ENCODE measurements at regions not wholly inside any gene's neighbourhood (a gene's known extent, or its start where the extent isn't known, plus 50 kb on each side); places are given as distances from the start of the nearest gene placed in this dataset.
"Not testable (repeated sequence)": the region's sequence is repeated elsewhere in the genome, so short reads cannot be mapped to it uniquely, and the experiment has no call there.

DNA sequence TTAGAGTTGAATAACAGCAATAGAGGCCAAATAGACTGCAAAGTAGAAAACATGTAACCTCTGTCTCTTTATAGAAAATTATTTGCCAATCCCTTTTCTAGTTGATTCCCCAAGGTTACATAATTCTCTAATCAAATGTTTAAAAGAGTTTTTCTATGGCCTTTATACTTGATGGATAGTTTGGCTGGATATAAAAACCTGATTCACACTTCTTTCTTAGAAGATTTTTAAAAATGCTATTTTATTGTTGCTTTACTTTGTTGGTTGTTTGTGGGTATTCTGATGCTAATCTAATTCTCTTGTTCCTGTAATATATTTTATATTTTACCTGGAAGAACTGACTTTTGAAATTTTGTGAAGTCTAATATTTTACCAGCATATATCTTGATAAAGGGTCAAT, 331.1 kb upstream of the MTPN start:
- no peak for DNase-seq

DNA sequence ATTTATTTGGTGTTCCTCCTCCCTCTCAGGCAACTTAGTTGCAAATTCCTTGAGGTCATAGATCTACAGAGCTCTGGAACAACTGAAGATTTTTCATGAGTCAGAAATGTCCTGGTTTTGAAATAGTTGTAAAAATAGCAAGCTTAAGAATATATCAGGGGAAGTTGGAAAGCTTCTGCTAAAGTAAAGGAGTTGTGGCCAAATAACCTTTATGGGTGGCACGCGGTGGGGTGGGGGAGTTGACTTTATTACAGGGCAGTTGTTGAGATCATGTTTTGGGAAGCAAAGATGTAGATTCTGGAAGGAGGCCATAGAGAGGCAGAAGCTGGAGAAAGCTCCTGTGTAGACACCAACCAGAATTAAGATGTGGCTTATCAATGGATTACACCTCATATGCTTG, 326.0 kb upstream of the MTPN start:
- no peak for DNase-seq

DNA sequence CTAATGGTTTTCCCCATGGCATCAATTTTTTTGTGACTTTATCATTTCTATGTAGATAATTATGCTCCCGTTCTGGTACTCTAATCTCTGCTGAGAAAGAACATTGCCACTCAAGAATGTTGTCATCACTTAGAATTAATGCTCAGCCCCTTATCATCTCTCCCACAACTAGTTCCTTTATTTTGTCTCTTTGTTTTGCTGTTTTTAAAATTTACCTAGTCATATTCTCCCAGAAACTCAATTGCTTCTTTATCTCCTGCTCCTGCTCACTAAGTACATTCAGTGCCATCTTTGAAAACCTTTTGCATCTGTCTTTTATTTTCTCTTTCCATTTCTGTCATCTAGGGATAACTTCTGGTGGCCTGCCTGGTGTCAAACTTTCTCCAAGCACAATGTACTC, 324.9 kb upstream of the MTPN start:
- no peak for DNase-seq

DNA sequence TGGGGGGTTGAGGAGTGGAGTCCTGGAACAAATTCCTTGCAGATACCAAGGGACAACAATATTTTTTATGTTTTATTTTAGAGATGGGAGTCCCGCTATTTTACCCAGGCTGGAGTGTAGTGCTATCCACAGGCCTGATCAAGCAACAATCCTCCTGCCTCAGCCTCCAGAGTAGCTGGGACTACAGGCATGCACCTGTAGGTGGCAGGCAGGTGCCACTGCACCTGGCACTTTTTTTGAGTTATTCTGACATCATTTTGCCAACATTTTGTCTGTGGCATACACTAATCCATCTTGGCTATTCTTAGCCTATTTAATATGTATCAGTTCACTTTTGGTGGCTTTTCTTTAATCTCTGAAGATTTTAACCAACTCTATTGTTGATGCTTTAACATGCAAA, 317.8 kb upstream of the MTPN start:
- no peak for DNase-seq

DNA sequence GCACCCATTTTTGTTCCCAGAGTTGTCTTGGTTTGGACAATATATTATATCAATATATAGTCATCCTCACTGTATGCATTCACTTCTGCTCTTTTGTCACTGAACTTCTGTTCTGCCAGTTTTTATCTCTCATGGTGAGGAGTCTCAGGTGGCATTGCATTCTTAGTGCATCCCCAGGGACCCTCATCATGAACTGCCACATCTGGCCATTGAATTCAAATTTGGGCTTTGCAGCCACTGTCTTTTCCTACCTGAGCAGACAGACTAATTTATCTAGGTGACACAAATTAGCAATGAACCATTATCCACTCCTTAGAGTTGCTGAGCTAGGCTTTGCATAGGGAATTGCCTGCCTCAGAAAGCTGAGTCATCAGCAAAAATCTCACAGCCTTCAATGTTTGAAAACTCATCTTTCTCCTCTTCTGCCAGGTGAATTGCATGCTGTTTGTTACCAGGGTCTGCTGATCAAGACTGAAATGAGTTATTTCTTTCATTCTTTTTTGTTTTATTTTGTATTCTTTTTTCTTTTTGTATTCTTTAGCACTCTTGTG, 316.8 kb upstream of the MTPN start:
- DNase-seq = no peak

DNA sequence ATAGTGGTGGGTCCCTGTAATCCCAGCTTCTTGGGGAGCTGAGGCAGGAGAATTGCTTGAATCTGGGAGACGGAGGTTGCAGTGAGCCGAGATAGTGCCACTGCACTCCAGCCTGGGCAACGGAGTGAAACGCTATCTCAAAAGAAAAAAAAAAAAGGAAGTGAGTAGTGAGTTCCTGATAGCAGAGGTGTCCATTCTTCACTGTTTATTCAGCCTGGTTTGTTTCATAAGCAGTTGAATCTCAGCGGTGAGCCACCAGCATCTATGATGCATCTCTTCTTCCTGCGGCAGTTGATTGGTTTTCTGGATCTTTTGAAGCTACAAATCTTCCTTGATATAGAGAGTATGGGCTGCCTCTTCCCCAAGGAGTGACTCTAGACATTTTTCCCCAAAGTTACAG, 316.1 kb upstream of the MTPN start:
- no peak for DNase-seq

DNA sequence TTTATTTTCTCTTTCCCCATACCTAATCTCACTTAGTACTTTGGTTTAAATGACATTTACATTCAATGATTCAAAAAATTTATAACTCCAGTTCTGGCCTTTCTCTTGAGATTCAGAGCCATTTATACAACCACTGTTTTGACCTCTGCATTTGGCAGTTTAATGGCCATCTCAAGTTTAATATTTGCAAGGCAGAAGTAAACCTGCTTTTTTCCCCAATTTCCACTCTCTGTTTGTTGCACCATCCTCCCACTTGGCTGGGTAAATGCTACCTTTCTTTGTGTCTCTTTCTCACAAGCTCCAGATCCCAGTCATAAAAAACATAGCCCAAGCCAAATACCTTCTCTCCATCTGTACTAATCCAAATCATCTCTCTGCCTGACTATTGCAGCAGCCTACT, 315.2 kb upstream of the MTPN start:
- DNase-seq = no peak

DNA sequence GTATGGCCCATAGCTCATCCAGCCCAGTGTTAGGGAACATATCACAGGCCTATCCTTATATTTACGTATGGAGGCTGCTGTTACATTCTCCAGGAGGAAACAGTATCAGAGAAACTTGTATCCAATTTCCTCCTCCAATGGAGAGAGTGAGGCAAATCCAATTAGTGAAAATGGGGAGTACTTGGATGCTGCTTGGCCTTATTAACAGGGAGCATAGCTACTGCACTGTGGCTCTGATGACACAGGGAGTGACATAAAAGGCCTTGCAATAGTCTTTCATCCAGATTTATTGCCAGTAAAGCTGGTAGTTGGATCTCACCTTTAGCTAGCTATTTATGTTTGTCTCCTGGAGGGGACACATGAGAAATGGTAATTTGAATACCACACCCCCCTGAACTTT, 313.2 kb upstream of the MTPN start:
- DNase-seq = no peak

DNA sequence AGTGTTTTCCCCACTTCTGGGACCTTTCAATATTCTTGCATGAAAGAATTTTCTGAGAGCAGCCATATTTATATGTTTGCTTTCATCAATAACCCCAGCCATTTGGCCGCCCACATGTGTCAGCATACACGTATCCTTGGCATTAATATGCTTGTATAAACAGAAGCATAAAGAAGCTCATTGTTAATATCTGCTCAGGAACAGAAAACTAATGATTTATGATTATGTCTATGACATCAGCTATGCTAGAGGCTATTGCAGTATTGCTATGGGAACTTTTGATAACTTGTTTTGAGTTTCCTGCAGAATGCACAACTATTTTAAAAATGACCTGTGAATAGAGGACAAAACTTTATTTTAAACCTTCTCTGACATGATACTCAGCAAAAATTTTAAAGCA, 300.9 kb upstream of the MTPN start:
- no peak for DNase-seq

DNA sequence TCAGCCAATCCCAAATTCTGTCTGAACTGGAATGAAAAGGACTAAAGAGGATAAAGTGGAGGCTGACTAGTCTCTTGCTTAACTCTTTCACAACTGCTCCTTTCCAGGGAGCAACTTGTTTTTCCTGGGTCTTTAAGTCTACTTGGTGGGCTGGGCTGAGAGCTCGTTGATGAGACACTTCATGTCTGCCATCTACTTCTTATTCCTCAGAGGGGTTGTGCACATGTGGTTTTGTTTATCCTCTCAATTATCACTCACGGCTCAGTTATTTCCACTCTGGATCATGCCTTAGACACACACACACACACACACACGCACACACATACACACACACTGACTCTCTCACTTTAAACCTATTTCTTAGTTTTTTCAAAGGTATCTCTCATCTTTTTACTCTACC, 298.6 kb upstream of the MTPN start:
- no peak for DNase-seq

DNA sequence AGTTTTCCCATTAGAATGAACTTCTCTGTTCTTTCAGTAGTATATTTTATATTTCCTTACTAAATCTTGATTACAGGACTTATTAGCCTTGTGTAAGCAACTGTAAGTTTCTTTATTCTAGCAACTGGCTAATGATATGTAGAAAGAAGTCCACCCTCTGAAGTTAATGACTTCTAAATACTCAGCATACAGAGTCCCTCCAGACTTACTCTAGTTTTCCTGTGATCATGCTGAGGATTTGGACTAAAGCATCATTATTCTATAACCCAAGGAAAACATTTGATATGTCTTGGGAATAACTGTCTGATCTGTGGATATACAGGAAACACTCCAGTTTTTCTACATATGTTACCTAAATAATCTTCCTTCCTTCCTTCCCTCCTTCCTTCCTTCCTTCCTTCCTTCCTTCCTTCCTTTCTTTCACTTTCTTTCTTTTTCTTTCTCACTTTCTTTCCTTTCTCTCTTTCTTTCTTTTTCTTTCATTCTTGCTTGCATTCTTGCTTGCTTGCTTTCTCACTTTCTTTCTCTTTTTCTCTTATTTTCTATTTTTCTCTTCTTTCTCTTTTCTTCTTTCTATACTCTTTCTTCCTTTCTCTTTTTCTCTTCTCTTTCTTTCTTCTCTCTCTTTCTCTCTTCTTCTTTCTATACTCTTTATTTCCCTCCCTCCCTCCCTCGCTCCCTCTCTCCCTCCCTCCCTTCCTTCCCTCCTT, 297.6 kb upstream of the MTPN start:
- DNase-seq = no peak

DNA sequence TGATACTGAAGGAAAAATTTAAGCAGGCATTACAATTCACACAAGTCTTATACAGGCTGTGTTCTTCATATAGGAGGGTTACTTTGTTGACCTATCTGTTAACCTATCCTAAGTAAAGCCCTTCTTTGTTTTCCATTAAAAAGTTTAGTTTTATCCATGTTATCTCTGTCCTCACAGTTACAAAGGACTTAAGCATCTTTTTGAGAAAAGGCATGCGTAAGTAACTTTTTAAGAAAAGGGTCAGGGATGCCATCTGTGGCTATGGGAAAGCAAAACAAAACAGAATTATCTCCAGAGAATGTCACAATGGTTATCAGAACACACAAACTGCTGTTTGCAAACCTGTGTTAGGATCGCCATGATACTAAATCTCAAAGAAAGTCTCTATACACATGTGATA, 295.8 kb upstream of the MTPN start:
- DNase-seq = no peak

DNA sequence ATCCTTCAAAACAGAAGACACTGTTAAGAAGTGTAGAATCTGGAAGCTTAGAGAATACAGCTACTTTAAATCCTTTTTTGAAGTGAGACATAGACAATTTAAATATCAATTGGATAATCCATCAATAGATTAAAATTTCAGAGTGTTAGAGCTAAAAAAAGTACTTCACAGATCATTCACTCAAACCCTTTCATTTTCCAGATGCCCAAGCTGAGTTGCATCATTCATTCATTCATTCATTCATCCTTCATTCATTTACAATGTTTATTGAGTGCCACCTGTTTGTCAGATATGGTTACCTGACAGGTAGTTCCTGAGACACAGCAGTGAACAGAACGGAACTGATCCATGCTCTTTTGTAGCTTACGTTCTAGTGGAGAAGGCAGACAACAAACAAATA, 290.7 kb upstream of the MTPN start:
- DNase-seq = no peak

DNA sequence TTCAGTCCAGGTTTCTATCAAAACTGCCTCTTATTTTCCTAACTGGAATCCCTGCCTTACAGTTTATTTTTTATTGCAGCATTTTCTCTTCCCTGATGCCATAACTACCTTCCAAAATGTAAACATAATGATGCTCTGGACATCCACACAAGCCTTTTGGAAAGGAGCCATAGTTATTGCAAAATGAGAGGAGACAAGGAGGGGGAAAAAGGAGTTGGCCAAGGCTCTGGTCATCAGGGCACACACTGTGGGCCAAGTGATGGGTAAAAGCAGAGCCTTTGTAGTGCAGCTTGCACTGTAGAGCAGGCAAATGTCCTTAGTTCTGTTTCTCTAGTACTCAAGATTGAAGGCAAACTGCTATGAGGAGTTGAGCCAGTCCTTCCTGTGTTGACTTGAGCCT, 289.3 kb upstream of the MTPN start:
- no peak for DNase-seq

DNA sequence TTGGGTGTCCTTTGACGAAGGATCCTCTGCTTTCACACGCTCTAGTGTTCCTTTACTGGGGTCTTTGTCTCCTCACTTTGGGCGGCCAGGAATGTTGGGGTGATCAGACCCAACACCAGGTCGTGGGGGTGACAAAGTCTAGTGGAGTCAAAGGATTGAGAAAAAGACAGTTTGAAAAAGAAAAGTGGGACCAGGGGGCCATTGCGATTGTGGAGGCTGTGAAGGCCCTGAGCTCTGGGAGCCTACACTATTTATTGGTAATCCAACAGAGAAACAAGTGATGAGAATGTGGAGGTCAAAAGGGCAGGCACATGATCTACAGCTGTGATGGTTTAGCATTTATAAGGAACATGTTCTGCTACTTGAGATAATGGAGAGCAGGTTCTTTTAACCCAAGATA, 287.1 kb upstream of the MTPN start:
- not testable (repeated sequence) for DNase-seq

DNA sequence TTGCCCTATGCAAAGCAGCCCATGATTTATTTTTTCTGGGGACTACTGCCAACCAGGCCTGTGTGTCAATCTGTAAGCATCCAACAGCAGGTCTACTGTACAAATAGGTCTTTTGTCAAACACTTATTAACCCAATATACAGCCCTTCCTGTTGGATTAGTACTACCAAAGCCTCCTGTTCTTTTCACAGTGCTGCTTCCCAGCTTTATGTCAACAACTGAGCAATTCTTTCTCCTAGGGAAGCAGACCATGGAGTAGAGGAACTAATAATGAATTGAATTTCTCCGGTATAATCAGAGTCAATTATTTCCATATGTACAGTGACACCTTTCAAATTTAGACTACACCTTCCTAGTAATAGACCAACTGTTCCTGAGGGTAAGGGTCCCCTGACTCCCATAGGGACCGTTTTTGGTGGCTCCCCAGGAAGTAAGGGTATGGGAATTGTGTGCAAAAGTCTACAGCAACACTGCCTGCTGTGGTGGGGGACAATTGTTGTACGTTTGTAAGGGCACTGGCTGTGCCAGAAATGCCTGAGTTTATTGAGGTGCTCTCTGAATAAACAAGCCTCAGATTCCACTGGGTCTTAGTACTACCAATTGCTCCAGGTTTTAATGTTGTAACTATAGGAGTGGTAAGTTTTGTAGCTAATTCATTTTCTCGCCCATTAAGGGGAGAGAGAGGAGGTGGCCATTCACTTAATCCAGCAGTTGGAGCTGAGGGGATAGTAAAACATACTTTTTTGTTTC, 286.1 kb upstream of the MTPN start:
- DNase-seq = not testable (repeated sequence)

DNA sequence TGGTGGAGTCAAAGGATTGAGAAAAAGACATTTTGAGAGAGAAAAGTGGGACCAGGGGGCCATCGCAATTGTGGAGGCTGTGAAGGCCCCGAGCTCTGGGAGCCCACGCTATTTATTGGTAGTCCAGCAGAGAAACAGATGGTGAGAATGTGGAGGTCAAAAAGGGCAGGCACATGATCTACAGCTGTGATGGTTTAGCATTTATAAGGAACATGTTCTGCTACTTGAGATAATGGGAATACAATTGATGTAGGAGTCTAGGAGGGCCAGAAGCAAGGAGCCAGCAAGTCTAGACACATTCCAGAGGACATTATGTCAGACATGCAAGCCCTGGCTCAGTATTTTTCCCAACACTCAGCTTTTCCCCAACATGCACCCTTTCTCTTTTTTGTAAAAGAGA, 283.4 kb upstream of the MTPN start:
- not testable (repeated sequence) for DNase-seq

DNA sequence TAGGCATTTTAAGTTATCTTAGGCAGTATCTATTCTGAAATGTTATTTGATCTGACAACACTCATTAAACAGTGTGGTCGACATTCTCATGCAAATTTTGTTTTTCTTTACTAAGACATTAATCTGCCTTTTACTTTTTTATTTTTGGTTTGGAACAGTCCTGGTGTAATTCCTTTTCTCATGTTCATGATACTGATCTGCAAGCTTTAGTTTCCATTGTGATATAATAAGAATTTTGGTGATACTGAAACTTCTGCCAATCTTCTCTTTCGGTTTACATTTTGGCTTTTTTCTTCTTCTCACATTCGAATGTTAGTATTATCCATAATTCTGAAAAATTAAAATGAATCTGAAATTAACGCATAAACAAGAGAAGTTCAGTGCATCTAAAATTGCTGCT, 281.9 kb upstream of the MTPN start:
- DNase-seq = no peak

DNA sequence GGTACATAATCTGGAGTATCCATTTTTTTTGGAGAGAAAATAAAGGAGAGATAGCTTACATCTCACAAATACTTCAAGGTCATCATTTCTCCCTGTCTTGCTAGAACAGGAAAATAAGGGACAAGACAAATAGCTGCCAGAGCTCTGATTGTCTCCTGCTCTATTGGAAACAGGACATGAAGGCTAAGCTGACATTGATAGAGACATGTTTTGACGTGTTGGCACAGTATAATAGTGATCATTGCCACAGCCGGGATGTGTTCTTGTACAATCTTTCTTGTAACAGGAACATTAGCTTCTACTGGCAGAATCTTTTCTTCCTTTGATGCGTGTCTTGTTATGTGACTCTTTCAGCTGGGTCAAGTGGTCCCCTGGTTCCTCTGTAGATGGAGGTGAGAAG, 279.3 kb upstream of the MTPN start:
- DNase-seq = no peak

DNA sequence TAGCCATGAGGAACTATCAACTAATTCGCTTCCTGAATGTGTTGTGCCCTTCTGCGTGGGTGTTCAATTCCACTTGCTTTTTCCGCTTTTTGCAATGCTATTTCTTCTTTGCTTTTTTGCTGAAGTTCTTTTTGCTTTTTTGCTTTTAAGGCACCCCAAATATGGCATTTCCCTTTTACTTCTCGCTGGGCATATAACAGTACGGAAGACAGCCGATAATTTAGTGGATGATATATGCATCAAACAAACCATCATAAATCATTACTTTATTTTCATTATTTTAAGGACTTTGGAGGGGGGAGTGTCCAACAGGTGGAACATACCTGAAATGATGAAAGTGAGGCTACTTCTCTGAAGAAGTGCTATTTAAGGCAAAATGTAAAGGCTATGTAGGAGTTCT, 277.0 kb upstream of the MTPN start:
- no peak for DNase-seq

DNA sequence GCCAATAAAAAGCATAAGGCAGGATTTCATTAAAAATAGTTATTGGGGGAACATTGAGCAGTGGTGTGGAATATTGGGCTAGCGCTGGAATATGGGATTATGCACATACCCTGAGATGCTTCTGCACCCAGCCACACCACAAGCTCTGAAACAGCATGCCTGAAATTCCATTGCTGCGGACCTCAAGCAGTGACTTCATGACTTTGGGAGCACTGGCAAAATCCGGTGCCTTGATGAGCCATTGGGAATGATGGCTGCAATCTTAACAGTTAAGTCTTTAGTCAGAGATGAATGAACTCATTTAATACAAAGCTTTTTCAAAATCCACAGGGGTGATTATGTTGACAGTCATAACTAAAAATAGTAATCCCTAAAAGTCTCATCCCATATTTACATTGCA, 274.7 kb upstream of the MTPN start:
- DNase-seq = no peak

DNA sequence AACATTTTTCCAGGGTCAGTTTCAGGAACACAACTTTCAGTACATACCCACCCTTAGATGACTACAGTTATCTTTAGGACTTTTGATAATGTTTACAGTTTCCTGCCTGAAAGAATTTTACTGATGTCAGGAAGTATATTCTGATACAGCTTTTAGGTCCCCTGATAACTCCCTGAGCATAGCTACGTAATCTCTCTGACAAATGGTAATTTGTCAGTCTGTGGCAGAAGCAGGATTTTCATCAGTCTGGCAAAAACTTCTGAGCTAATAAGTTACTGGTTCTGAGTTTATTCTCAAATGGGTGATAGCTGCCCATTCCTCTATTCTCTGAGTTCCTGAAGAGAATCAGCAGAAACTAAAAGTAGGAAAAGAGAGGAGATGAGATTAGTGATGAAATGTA, 270.1 kb upstream of the MTPN start:
- no peak for DNase-seq

DNA sequence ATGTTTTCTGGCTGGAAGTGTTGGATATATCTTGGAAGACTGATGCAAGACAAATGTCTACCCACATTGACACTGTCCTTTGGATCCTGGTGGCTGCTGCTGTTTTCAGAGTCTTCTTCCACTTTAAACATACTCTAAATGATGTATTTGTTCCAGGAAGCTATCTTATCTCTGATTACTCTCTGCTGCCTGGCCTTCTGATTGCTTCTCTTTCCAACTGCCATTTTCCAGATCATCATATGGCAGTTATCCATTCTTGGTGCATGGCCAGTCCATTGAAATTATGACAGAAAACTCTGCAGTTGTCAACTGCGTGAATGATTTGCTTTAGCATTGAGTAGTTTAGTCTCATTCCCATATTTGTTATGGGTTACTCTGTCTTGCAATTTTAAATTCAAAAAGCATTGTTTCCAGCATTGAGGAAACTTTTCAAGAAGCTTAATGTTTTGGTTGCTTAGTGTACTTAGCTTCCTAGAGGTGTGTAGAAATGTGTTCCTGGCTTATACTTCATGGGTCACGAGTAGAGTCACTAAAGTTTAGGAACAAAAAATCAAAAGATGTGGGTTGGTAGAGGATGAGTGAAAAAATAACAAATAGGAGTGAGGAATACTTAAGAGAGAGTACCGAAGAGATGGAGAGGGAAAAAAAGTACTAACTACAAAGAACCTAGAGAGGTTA, 268.3 kb upstream of the MTPN start:
- no peak for DNase-seq

DNA sequence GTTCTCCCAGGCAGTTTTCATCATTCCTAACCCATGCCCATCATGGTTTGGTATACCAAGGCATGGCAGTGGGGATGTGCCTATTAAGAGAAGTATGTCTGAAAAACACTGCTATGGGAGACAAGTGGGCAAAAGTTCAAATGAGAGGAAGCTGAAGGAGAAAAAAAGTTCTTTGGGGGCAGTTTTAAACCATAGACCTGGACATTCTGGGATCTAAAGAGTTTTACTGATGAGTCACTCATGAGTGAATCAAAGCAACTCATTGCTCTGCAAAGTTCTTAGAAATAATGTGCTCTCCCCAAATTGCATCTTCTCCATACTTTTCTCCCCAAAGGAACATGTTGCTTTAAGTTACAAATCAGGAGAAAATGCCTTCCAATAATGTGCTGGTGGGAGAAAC, 256.9 kb upstream of the MTPN start:
- no peak for DNase-seq

All from NCI-H774 (cell line).